GM12878 (cell line): ENCODE measurements at regions not wholly inside any gene's neighbourhood (a gene's known extent, or its start where the extent isn't known, plus 50 kb on each side); places are given as distances from the start of the nearest gene placed in this dataset.

Experiments
- ATAC-seq: fragments of 200-7000 bp; cut with Tn5 transposase; 3 replicates; pipeline ENCODE4 v1.9.1; 2020; ENCODE audit warnings: mild to moderate bottlenecking, moderate library complexity
- BruUV-seq: library from RNA; stranded (reverse); fragments of 400-500 nt; replicated peaks from 2 replicates; lab custom pipeline; 2021; lab: Mats Ljungman, UMichigan
- CTCF ChIA-PET: fragments of 300-600 bp; sonication (Branson Sonifier 250); formaldehyde crosslinking; extraction: SDS; loops from one replicate; lab custom pipeline; 2021; ENCODE audit warnings: inconsistent platforms; lab: Yijun Ruan, JAX
- POLR2A ChIA-PET: fragments of 350-600 bp; formaldehyde crosslinking; extraction: SDS; loops from one replicate; lab custom pipeline; 2021; ENCODE audit warnings: inconsistent platforms; lab: Charles Lee
- RAD21 ChIA-PET: fragments of 300-600 bp; sonication (Branson Sonifier 250); formaldehyde crosslinking; loops from one replicate; lab custom pipeline; 2023; ENCODE audit warnings: antibody characterized with exemption; ENCODE audit not compliant: unreplicated experiment; lab: Charles Lee
- SMC1A ChIA-PET: fragments of 300-600 bp; sonication (Branson Sonifier 250); formaldehyde crosslinking; loops from one replicate; lab custom pipeline; 2023; ENCODE audit not compliant: unreplicated experiment, uncharacterized antibody; lab: Charles Lee
- DNase-seq: peaks from one replicate; pipeline ENCODE4 v3.0.0-alpha.2; 2011; ENCODE audit warnings: low read depth, low spot score
- FAIRE-seq: peaks from 3 replicates; lab custom pipeline; 2011; peaks lifted over from hg19 to GRCh38; lab: Jason Lieb, UNC
- H2AFZ ChIP-seq: 2 replicates; pipeline ENCODE4 v1.6.0; 2011; ENCODE audit warnings: low read depth, low read length, control low read depth; ENCODE audit not compliant: control insufficient read depth
- H3K27ac ChIP-seq: 2 replicates; pipeline ENCODE4 v1.5.1; 2011; ENCODE audit warnings: control low read depth; ENCODE audit not compliant: control insufficient read depth, insufficient read depth
- H3K27me3 ChIP-seq, 2 experiments: replicated peaks in 1 of 2; 2 replicates each; pipeline versions ENCODE4 v1.6.0 to v1.6.1; 2011; ENCODE audit warnings: low read length in 1 of 2; ENCODE audit not compliant: control insufficient read depth in 2 of 2, insufficient read depth in 2 of 2
- H3K36me3 ChIP-seq, 2 experiments: 2 replicates each; pipeline ENCODE4 v1.5.1; 2011; ENCODE audit warnings: low read length in 1 of 2; ENCODE audit not compliant: control insufficient read depth in 2 of 2, insufficient read depth in 2 of 2
- H3K4me1 ChIP-seq: 2 replicates; pipeline ENCODE4 v1.6.1; 2011; ENCODE audit warnings: mild to moderate bottlenecking, low read length, moderate library complexity, mixed read lengths; ENCODE audit not compliant: control insufficient read depth, insufficient read depth
- H3K4me2 ChIP-seq: 2 replicates; pipeline ENCODE4 v1.6.0; 2011; ENCODE audit warnings: control low read depth; ENCODE audit not compliant: control insufficient read depth, insufficient read depth
- H3K4me3 ChIP-seq: fragments of 200-600 bp; sonication (generic); 2 replicates; pipeline ENCODE4 v1.5.1; 2016
- H3K79me2 ChIP-seq: 2 replicates; pipeline ENCODE4 v1.6.0; 2011; ENCODE audit warnings: low read length; ENCODE audit not compliant: control insufficient read depth, insufficient read depth
- H3K9ac ChIP-seq: 2 replicates; pipeline ENCODE4 v1.8.0; 2011; ENCODE audit warnings: low read length, control low read depth, mixed read lengths; ENCODE audit not compliant: control insufficient read depth, insufficient read depth
- H3K9me3 ChIP-seq: replicated peaks from 3 replicates; pipeline ENCODE4 v1.5.1; 2011; ENCODE audit warnings: mild to moderate bottlenecking, low read length; ENCODE audit not compliant: control insufficient read depth, insufficient read depth
- H4K20me1 ChIP-seq: 2 replicates; pipeline ENCODE4 v1.6.0; 2011; ENCODE audit not compliant: control insufficient read depth, insufficient read depth
- ASH2L ChIP-seq: fragments of 300-600, 200-600 bp; sonication (generic); IDR thresholded peaks from 2 replicates; pipeline ENCODE4 v1.6.1; 2017; ENCODE audit warnings: low read depth, mild to moderate bottlenecking, borderline replicate concordance
- BHLHE40 ChIP-seq, 2 experiments: fragments of 450-650 bp in 1 of 2; IDR thresholded peaks; 2 replicates each; pipeline ENCODE4 v1.6.1; 2011 to 2017; ENCODE audit warnings: low read depth in 2 of 2, borderline replicate concordance in 1 of 2, improper control_type of control experiment in 1 of 2, low read length in 1 of 2, mild to moderate bottlenecking in 1 of 2
- FOS ChIP-seq: IDR thresholded peaks from 3 replicates; pipeline ENCODE4 v1.6.1; 2011; ENCODE audit warnings: borderline replicate concordance; ENCODE audit not compliant: insufficient read length; ENCODE audit errors: extremely low read depth
- IRF5 ChIP-seq: fragments of 450-650 bp; IDR thresholded peaks from 2 replicates; pipeline ENCODE4 v1.6.1; 2017; ENCODE audit warnings: borderline replicate concordance
- NR2C1 ChIP-seq: fragments of 450-650 bp; IDR thresholded peaks from 2 replicates; pipeline ENCODE4 v1.6.1; 2017; ENCODE audit warnings: antibody characterized with exemption, mild to moderate bottlenecking, moderate library complexity
- PAX8 ChIP-seq: fragments of 450-650 bp; IDR thresholded peaks from 2 replicates; pipeline ENCODE4 v1.6.1; 2017; ENCODE audit warnings: mild to moderate bottlenecking, moderate library complexity
- PML ChIP-seq: IDR thresholded peaks from 2 replicates; pipeline ENCODE4 v1.6.1; 2012; ENCODE audit warnings: low read length, inconsistent platforms
- RB1 ChIP-seq: fragments of 450-650 bp; formaldehyde crosslinking; IDR thresholded peaks from 2 replicates; pipeline ENCODE4 v1.6.1; 2017; ENCODE audit warnings: mild to moderate bottlenecking, borderline replicate concordance
- RELA ChIP-seq: fragments of 450-650 bp; IDR thresholded peaks from 2 replicates; pipeline ENCODE4 v1.8.0; 2014; ENCODE audit warnings: borderline replicate concordance; ENCODE audit not compliant: partially characterized antibody
- SMARCA5 ChIP-seq: fragments of 450-650 bp; IDR thresholded peaks from 2 replicates; pipeline ENCODE4 v1.6.1; 2017; ENCODE audit warnings: mild to moderate bottlenecking
- SP1 ChIP-seq: IDR thresholded peaks from one replicate; pipeline ENCODE4 v1.6.1; 2011; ENCODE audit warnings: low read depth, low read length
- TARDBP ChIP-seq: IDR thresholded peaks from 2 replicates; pipeline ENCODE4 v1.6.1; 2016; ENCODE audit warnings: borderline replicate concordance
- USF2 ChIP-seq: IDR thresholded peaks from 2 replicates; pipeline ENCODE4 v1.6.1; 2011; ENCODE audit warnings: low read depth, low read length, improper control_type of control experiment, borderline replicate concordance
- YY1 ChIP-seq: IDR thresholded peaks from 2 replicates; pipeline ENCODE4 v1.6.1; 2011; ENCODE audit warnings: low read depth, mild to moderate bottlenecking, low read length
- ZBTB11 ChIP-seq: fragments of 450-650 bp; formaldehyde crosslinking; IDR thresholded peaks from 2 replicates; pipeline ENCODE4 v1.5.0; 2022; ENCODE audit warnings: mild to moderate bottlenecking, missing genetic modification characterization
- WGBS: methylation state at CpG from one replicate; pipeline ENCODE4 v1.1.6; 2016; ENCODE audit warnings: low lambda C conversion rate; ENCODE audit not compliant: insufficient replicate concordance, insufficient coverage; ENCODE audit errors: missing lambda C conversion rate; 5-methylcytosine and 5-hydroxymethylcytosine counted together
- in situ Hi-C: fragments of 300-500 bp; cut with MboI; formaldehyde crosslinking; loops from 9 replicates; pipeline ENCODE4 v1.14.3; 2018; ENCODE audit warnings: mixed read lengths
- intact Hi-C: fragments of 100-400 bp; cut with micrococcal nuclease; formaldehyde crosslinking; loops from one replicate; pipeline ENCODE4 v1.14.2; 2022; ENCODE audit not compliant: unreplicated experiment
- TF ChIP-seq, protein P1 (sequence below): fragments of 450-650 bp; IDR thresholded peaks from 2 replicates; pipeline ENCODE4 v1.6.1; 2017; ENCODE audit warnings: mild to moderate bottlenecking, moderate library complexity

DNA sequence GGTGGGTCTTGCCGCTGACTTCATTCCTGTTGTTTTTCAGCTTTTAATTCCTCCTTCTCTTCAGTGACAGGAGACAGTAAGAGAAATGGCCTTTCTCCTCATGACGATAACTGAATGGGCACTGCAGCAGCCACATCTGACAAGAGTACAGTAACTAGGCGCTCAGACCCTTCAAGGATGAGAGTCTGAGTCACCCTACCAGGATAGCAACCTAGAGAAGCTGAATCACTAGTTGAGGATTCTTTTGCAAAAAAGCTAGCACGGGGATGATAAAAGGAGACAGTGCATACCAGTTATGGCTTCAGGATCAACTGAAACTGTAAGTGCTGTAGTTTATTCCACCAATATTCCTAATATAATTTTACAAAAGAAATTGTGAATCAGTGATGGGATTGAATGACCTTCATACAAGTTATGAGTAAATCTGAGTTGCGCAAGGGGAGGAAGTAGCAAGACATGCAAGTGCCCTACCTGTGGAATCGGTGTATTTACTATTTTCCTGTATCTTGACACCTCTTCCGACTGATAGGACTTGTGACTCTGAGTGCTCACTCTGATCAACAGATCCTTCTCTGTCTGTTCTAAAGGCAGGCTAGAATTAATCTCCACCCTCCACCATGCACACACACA, 161.8 kb upstream of the GRIK2 start:
- ATAC-seq (no peak), FAIRE-seq (no peak), DNase-seq (no peak)
- intact Hi-C loops, result no loop called here
- Histone ChIP-seq H3K4me1 (no peaks in the 10 kb centered on the region), H3K27ac (no peak overlapping the region), H3K4me2 (no peak overlapping the region), H3K36me3 (no peaks in the 10 kb centered on the region), H3K4me3 (no peak overlapping the region), H2AFZ (no peak overlapping the region), H3K27me3 (no peaks in the 10 kb centered on the region), H4K20me1 (no peaks in the 10 kb centered on the region), H3K9ac (no peak overlapping the region), H3K9me3 (no peaks in the 10 kb centered on the region), H3K79me2 (no peaks in the 10 kb centered on the region)
- no TSS peak for BruUV-seq
- RAD21 ChIA-PET, result no interaction called here
- POLR2A ChIA-PET, result no interaction called here
- SMC1A ChIA-PET, result no interaction called here
- 29% methylated on average over 7 of the region's 7 CpGs for WGBS
- in situ Hi-C loops, result no loop called here
- CTCF ChIA-PET, result interaction anchor here (0.9 kb wide), 1 partner anchor 10 kb away, joined by 3 read pairs; no protein-coding TSS in a partner anchor
- TF ChIP-seq ASH2L (no peak), YY1 (no peak), RB1 (no peak), SP1 (no peak), SMARCA5 (no peak), PML (no peak), FOS (no peak), NR2C1 (no peak), PAX8 (no peak), ZBTB11 (CRISPR knock-in tag) (no peak), TARDBP (no peak), RELA (no peak), BHLHE40 (IDR thresholded peaks at IDR 0.05; ENCODE audit: borderline replicate concordance in 1 of 2, low read depth in 2 of 2, low read length in 1 of 2) (no peak), IRF5 (no peak), USF2 (no peak)
- TF ChIP-seq, protein P1, sequence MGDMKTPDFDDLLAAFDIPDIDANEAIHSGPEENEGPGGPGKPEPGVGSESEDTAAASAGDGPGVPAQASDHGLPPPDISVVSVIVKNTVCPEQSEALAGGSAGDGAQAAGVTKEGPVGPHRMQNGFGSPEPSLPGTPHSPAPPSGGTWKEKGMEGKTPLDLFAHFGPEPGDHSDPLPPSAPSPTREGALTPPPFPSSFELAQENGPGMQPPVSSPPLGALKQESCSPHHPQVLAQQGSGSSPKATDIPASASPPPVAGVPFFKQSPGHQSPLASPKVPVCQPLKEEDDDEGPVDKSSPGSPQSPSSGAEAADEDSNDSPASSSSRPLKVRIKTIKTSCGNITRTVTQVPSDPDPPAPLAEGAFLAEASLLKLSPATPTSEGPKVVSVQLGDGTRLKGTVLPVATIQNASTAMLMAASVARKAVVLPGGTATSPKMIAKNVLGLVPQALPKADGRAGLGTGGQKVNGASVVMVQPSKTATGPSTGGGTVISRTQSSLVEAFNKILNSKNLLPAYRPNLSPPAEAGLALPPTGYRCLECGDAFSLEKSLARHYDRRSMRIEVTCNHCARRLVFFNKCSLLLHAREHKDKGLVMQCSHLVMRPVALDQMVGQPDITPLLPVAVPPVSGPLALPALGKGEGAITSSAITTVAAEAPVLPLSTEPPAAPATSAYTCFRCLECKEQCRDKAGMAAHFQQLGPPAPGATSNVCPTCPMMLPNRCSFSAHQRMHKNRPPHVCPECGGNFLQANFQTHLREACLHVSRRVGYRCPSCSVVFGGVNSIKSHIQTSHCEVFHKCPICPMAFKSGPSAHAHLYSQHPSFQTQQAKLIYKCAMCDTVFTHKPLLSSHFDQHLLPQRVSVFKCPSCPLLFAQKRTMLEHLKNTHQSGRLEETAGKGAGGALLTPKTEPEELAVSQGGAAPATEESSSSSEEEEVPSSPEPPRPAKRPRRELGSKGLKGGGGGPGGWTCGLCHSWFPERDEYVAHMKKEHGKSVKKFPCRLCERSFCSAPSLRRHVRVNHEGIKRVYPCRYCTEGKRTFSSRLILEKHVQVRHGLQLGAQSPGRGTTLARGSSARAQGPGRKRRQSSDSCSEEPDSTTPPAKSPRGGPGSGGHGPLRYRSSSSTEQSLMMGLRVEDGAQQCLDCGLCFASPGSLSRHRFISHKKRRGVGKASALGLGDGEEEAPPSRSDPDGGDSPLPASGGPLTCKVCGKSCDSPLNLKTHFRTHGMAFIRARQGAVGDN, result no peak
